Stimulated activated CD8-positive, alpha-beta memory T cell treated with anti-CD3 and anti-CD28 coated beads, Interleukin-15, amount 100 ng/mL, for 1 hour (primary cell): ENCODE measurements at regions not wholly inside any gene's neighbourhood (a gene's known extent, or its start where the extent isn't known, plus 50 kb on each side); places are given as distances from the start of the nearest gene placed in this dataset.

Experiments used
- DNase-seq: peaks from one replicate; pipeline ENCODE4 v3.0.0-alpha.2; 2020; ENCODE audit warnings: low read depth

GRCh38 chrX:109842611-109843010, 109.6 kb upstream of the ACSL4 start:
- DNase-seq = no peak

- DNase-seq = no peak
These were observed 111.1 kb upstream of the ACSL4 start for GRCh38 chrX:109843963-109844751.

GRCh38 chrX:109844986-109845385, 111.9 kb upstream of the ACSL4 start:
- no peak for DNase-seq

- no peak for DNase-seq
These were observed 112.9 kb upstream of the ACSL4 start for GRCh38 chrX:109845996-109846395.

GRCh38 chrX:109847257-109848187, 114.5 kb upstream of the ACSL4 start:
- DNase-seq = no peak

GRCh38 chrX:109848461-109849050, 115.5 kb upstream of the ACSL4 start:
- no peak for DNase-seq

- no peak for DNase-seq
These were observed 121.0 kb upstream of the ACSL4 start for GRCh38 chrX:109854096-109854495.

- no peak for DNase-seq
These were observed 122.4 kb upstream of the ACSL4 start for GRCh38 chrX:109855501-109855900.

- DNase-seq = no peak
These were observed 123.9 kb upstream of the ACSL4 start for GRCh38 chrX:109856974-109857373.

- no peak for DNase-seq
These were observed 124.6 kb upstream of the ACSL4 start for GRCh38 chrX:109857584-109858228.

GRCh38 chrX:109858602-109859341, 125.7 kb upstream of the ACSL4 start:
- DNase-seq = no peak

GRCh38 chrX:109859651-109860050, 126.6 kb upstream of the ACSL4 start:
- DNase-seq = no peak

- DNase-seq = no peak
These were observed 129.4 kb upstream of the ACSL4 start for GRCh38 chrX:109862433-109862832.

- DNase-seq = no peak
These were observed 130.8 kb upstream of the ACSL4 start for GRCh38 chrX:109863811-109864210.

- DNase-seq = no peak
These were observed 131.6 kb upstream of the TMEM164 start for GRCh38 chrX:109871121-109871888.

GRCh38 chrX:109872021-109872732, 130.7 kb upstream of the TMEM164 start:
- DNase-seq = no peak

GRCh38 chrX:109873574-109873973, 129.3 kb upstream of the TMEM164 start:
- no peak for DNase-seq

- DNase-seq = no peak
These were observed 128.9 kb upstream of the TMEM164 start for GRCh38 chrX:109873983-109874382.

- no peak for DNase-seq
These were observed 128.4 kb upstream of the TMEM164 start for GRCh38 chrX:109874548-109874947.

GRCh38 chrX:109875831-109876230, 127.1 kb upstream of the TMEM164 start:
- DNase-seq = no peak
